ENCODE measurements at regions not wholly inside any gene's neighbourhood (a gene's known extent, or its start where the extent isn't known, plus 50 kb on each side); places are given as distances from the start of the nearest gene placed in this dataset.

DNA sequence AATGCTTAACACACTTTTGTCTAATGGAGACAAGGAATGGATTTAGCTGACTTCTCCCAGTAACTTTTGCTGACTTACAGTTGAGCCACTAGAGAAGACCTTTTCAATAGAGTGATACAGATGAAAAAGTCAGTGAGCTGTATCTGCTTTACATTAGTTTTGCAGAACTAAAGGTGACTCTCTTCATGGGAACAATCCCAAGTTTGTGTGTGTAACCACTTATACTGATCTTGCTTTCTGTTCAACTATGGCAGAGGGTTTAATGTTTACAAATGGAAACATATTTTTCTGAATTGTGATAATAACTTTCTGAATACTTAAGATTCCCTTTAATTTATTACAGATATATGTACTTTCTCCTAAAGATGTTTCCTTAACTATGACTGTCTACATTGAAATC, 182.6 kb upstream of the PUDP start:
- Histone ChIP-seq H3K4me3 (ENCODE audit: severe bottlenecking) (no peak overlapping the region), H3K27me3 (ENCODE audit: insufficient read depth, poor library complexity, severe bottlenecking) (no peaks in the 10 kb centered on the region), H3K4me1 (ENCODE audit: insufficient read depth, poor library complexity, severe bottlenecking) (no peaks in the 10 kb centered on the region), H3K27ac (ENCODE audit: poor library complexity, severe bottlenecking) (no peak overlapping the region), H3K36me3 (ENCODE audit: low read depth) (no peaks in the 10 kb centered on the region), H3K9me3 (ENCODE audit: severe bottlenecking) (no peaks in the 10 kb centered on the region)
- DNase-seq (ENCODE audit: low spot score) (no peak), ATAC-seq (ENCODE audit: low read depth) (no peak)
- TF ChIP-seq, protein P1, sequence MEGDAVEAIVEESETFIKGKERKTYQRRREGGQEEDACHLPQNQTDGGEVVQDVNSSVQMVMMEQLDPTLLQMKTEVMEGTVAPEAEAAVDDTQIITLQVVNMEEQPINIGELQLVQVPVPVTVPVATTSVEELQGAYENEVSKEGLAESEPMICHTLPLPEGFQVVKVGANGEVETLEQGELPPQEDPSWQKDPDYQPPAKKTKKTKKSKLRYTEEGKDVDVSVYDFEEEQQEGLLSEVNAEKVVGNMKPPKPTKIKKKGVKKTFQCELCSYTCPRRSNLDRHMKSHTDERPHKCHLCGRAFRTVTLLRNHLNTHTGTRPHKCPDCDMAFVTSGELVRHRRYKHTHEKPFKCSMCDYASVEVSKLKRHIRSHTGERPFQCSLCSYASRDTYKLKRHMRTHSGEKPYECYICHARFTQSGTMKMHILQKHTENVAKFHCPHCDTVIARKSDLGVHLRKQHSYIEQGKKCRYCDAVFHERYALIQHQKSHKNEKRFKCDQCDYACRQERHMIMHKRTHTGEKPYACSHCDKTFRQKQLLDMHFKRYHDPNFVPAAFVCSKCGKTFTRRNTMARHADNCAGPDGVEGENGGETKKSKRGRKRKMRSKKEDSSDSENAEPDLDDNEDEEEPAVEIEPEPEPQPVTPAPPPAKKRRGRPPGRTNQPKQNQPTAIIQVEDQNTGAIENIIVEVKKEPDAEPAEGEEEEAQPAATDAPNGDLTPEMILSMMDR (IDR thresholded peaks at IDR 0.05; ENCODE audit: poor library complexity, severe bottlenecking) = no peak

DNA sequence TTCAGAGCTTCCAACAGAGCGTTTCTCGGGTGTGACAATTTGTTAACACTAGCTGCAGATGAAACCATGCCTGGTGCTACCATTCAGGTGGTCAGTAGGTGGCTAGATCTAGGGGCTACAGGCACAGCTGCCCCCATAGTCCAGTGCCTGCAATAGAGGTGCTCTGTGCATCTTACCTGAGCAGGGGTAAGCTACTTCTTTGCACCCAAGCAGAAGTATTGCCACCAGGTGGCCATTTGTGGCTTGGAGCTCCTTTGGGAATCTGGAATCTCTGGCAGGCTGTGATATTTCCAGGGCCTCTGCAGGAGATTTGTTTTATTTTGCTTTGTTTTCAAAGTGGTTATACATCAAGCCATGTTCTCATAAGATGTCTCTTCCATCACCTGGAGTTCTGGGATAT, 170.7 kb upstream of the PUDP start:
- Histone ChIP-seq H3K9me3 (ENCODE audit: severe bottlenecking) (no peaks in the 10 kb centered on the region), H3K4me1 (ENCODE audit: insufficient read depth, poor library complexity, severe bottlenecking) (no peaks in the 10 kb centered on the region), H3K27ac (ENCODE audit: poor library complexity, severe bottlenecking) (no peak overlapping the region), H3K27me3 (ENCODE audit: insufficient read depth, poor library complexity, severe bottlenecking) (no peaks in the 10 kb centered on the region), H3K4me3 (ENCODE audit: severe bottlenecking) (no peak overlapping the region), H3K36me3 (ENCODE audit: low read depth) (no peaks in the 10 kb centered on the region)
- TF ChIP-seq, protein P1 (IDR thresholded peaks at IDR 0.05; ENCODE audit: poor library complexity, severe bottlenecking) = no peak
- no peak for ATAC-seq (ENCODE audit: low read depth)
- DNase-seq (ENCODE audit: low spot score) = no peak

DNA sequence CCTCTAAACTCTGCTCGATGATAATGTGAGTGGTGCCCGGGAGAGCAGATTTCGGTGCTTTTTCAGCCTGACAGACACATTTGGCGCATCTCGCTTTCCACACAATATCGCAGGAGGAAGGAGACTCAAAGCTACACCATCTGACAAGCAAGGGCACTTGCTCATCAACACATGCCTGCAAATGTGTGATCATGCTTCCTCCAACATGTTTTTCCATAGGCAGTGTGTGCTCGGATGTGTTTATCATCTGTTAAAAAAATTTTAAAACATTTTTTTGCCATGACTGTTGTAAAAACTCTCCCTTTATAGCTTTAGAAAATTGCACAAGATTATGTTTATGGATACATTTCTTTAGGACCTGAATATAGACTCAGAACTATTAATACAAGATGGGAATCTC, 170.3 kb upstream of the PUDP start:
- Histone ChIP-seq H3K36me3 (ENCODE audit: low read depth) (no peaks in the 10 kb centered on the region), H3K4me1 (ENCODE audit: insufficient read depth, poor library complexity, severe bottlenecking) (no peaks in the 10 kb centered on the region), H3K27ac (ENCODE audit: poor library complexity, severe bottlenecking) (no peak overlapping the region), H3K27me3 (ENCODE audit: insufficient read depth, poor library complexity, severe bottlenecking) (no peaks in the 10 kb centered on the region), H3K9me3 (ENCODE audit: severe bottlenecking) (no peaks in the 10 kb centered on the region), H3K4me3 (ENCODE audit: severe bottlenecking) (no peak overlapping the region)
- DNase-seq (ENCODE audit: low spot score) (no peak), ATAC-seq (ENCODE audit: low read depth) (no peak)
- TF ChIP-seq, protein P1 (IDR thresholded peaks at IDR 0.05; ENCODE audit: poor library complexity, severe bottlenecking) = no peak

DNA sequence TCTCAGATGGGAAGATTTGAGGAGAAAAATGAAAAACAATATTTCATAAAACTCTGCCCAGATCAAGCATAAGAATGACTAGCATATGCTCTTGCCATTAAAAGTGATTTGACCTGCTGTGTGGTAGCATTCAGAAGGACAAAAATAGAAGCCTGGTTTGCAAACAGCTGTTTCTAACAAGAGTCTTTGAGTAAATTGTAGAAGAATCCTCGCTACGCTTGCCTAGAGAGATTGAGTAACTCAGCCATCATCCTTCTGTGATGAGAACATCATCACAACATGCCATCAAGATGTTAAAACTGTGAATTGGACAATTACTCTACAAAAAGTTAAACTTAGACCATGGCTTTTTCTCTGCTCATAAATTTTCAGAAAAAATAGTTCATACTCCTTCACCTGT, 168.9 kb upstream of the PUDP start:
- no peak for ATAC-seq (ENCODE audit: low read depth)
- Histone ChIP-seq H3K36me3 (ENCODE audit: low read depth) (no peaks in the 10 kb centered on the region), H3K27me3 (ENCODE audit: insufficient read depth, poor library complexity, severe bottlenecking) (no peaks in the 10 kb centered on the region), H3K27ac (ENCODE audit: poor library complexity, severe bottlenecking) (no peak overlapping the region), H3K4me3 (ENCODE audit: severe bottlenecking) (no peak overlapping the region), H3K9me3 (ENCODE audit: severe bottlenecking) (no peaks in the 10 kb centered on the region), H3K4me1 (ENCODE audit: insufficient read depth, poor library complexity, severe bottlenecking) (no peaks in the 10 kb centered on the region)
- TF ChIP-seq, protein P1 (IDR thresholded peaks at IDR 0.05; ENCODE audit: poor library complexity, severe bottlenecking) = no peak
- DNase-seq (ENCODE audit: low spot score) = no peak

DNA sequence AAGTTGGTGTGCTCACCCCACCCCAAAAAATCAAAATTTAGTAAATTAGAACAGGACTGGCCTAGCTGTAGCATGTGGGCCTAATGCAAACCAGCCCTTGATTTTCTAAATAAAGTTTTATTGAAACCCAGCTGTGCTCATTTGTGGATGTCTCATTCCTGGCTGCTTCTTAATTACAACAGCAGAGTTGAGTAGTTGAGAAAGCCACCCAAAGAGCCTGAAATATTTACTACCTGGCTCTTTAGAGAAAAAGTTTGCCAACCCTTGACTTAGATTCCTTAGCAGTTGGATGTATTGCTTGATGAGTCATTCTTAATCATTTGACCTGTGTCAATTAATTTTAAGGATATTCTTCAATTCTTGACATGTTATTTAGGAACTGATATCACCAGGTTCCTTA, 168.3 kb upstream of the PUDP start:
- Histone ChIP-seq H3K36me3 (ENCODE audit: low read depth) (no peaks in the 10 kb centered on the region), H3K4me3 (ENCODE audit: severe bottlenecking) (no peak overlapping the region), H3K4me1 (ENCODE audit: insufficient read depth, poor library complexity, severe bottlenecking) (no peaks in the 10 kb centered on the region), H3K27me3 (ENCODE audit: insufficient read depth, poor library complexity, severe bottlenecking) (no peaks in the 10 kb centered on the region), H3K9me3 (ENCODE audit: severe bottlenecking) (no peaks in the 10 kb centered on the region), H3K27ac (ENCODE audit: poor library complexity, severe bottlenecking) (no peak overlapping the region)
- ATAC-seq (ENCODE audit: low read depth) = no peak
- no peak for DNase-seq (ENCODE audit: low spot score)
- TF ChIP-seq, protein P1 (IDR thresholded peaks at IDR 0.05; ENCODE audit: poor library complexity, severe bottlenecking) = no peak

Measured in RWPE2 (cell line).